ENCODE measurements at regions not wholly inside any gene's neighbourhood (a gene's known extent, or its start where the extent isn't known, plus 50 kb on each side); places are given as distances from the start of the nearest gene placed in this dataset.

DNA sequence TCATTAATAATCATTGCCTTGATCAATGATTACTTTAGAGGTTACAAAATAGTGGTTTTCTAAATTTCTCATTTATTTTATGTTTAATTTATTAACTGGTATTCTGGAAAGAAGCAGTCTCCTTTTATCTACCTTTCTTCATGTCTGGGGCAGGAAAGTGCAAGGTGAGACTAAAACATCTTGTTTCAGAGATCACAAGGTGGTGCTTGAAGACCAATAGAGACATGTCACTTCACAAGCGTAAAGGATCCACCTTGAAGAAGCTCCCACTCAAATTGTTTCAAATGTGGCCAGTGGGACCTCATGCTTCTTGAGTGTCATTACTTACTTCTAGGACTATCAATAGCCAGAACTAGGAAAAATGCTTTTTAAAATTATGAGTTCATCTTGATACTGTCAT lies 1568.7 kb downstream of the RPA4 start:
- no peak for TF ChIP-seq POLR2A (IDR thresholded peaks at IDR 0.05)
- TF ChIP-seq, protein P1, sequence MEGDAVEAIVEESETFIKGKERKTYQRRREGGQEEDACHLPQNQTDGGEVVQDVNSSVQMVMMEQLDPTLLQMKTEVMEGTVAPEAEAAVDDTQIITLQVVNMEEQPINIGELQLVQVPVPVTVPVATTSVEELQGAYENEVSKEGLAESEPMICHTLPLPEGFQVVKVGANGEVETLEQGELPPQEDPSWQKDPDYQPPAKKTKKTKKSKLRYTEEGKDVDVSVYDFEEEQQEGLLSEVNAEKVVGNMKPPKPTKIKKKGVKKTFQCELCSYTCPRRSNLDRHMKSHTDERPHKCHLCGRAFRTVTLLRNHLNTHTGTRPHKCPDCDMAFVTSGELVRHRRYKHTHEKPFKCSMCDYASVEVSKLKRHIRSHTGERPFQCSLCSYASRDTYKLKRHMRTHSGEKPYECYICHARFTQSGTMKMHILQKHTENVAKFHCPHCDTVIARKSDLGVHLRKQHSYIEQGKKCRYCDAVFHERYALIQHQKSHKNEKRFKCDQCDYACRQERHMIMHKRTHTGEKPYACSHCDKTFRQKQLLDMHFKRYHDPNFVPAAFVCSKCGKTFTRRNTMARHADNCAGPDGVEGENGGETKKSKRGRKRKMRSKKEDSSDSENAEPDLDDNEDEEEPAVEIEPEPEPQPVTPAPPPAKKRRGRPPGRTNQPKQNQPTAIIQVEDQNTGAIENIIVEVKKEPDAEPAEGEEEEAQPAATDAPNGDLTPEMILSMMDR (IDR thresholded peaks at IDR 0.05) = no peak
